GM12878 (cell line): ENCODE measurements at regions not wholly inside any gene's neighbourhood (a gene's known extent, or its start where the extent isn't known, plus 50 kb on each side); places are given as distances from the start of the nearest gene placed in this dataset.

Source experiments
- ELK1 ChIP-seq: IDR thresholded peaks from 2 replicates; pipeline ENCODE4 v1.6.1; 2012; ENCODE audit warnings: low read depth, low read length, improper control_type of control experiment
- ESRRA ChIP-seq: IDR thresholded peaks from 2 replicates; pipeline ENCODE4 v1.6.1; 2012; ENCODE audit warnings: mild to moderate bottlenecking, low read length, improper control_type of control experiment
- IRF5 ChIP-seq: fragments of 450-650 bp; IDR thresholded peaks from 2 replicates; pipeline ENCODE4 v1.6.1; 2017; ENCODE audit warnings: borderline replicate concordance
- MXI1 ChIP-seq: fragments of 150-350 bp; IDR thresholded peaks from 2 replicates; pipeline ENCODE4 v1.6.1; 2011; ENCODE audit warnings: low read depth, mild to moderate bottlenecking, inconsistent platforms, low read length, improper control_type of control experiment
- MYB ChIP-seq: fragments of 150-350 bp; IDR thresholded peaks from 2 replicates; pipeline ENCODE4 v1.6.1; 2014; ENCODE audit warnings: mild to moderate bottlenecking, low read depth, low read length, borderline replicate concordance
- RBBP5 ChIP-seq: fragments of 200-600 bp; sonication (generic); conservative IDR thresholded peaks from 2 replicates; pipeline ENCODE4 v1.6.1; 2016
- RELA ChIP-seq: fragments of 450-650 bp; IDR thresholded peaks from 2 replicates; pipeline ENCODE4 v1.8.0; 2014; ENCODE audit warnings: borderline replicate concordance; ENCODE audit not compliant: partially characterized antibody
- ZNF687 ChIP-seq: fragments of 450-650 bp; IDR thresholded peaks from 2 replicates; pipeline ENCODE4 v1.6.1; 2017; ENCODE audit warnings: mild to moderate bottlenecking, moderate library complexity
- TF ChIP-seq, protein P1 (sequence below): IDR thresholded peaks from 2 replicates; pipeline ENCODE4 v1.6.1; 2012; ENCODE audit warnings: low read length, inconsistent platforms

DNA sequence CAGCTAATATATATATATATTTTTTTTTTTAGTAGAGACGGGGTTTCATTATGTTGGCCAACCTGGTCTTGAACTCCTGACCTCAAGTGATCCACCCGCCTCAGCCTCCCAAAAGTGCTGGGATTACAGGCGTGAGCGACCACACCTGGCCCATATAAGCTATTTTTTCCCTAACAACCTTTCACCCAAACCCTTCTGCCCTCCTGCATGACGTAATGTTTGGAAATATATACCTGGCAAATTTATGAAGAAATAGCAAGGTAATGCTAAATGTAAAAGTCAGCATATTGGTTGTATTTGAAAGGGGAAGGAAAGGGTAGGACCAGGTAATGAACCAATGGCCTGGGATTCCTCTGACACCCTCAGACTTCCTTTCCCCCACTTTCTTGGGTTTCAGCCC is 325.5 kb upstream of the ARID1B start (continued):
- no peak for TF ChIP-seq ELK1
- no peak for TF ChIP-seq RELA
- TF ChIP-seq MXI1 = no peak
- no peak for TF ChIP-seq MYB
- TF ChIP-seq RBBP5 = no peak
- TF ChIP-seq IRF5 = no peak
- no peak for TF ChIP-seq ESRRA
- TF ChIP-seq, protein P1, sequence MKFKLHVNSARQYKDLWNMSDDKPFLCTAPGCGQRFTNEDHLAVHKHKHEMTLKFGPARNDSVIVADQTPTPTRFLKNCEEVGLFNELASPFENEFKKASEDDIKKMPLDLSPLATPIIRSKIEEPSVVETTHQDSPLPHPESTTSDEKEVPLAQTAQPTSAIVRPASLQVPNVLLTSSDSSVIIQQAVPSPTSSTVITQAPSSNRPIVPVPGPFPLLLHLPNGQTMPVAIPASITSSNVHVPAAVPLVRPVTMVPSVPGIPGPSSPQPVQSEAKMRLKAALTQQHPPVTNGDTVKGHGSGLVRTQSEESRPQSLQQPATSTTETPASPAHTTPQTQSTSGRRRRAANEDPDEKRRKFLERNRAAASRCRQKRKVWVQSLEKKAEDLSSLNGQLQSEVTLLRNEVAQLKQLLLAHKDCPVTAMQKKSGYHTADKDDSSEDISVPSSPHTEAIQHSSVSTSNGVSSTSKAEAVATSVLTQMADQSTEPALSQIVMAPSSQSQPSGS = no peak
- TF ChIP-seq ZNF687 = no peak
